Esophagus squamous epithelium (tissue), 4 donors: ENCODE measurements at regions not wholly inside any gene's neighbourhood (a gene's known extent, or its start where the extent isn't known, plus 50 kb on each side); places are given as distances from the start of the nearest gene placed in this dataset.

Experiments used
- CTCF ChIP-seq, 6 experiments: fragments of 450-650 bp in 4 of 6; fragments of 200-600 bp in 2 of 6; sonication (generic) in 2 of 6; IDR thresholded peaks; one replicate each; pipeline ENCODE4 v1.5.1; 2016 to 2019; ENCODE audit warnings: antibody characterized with exemption in 6 of 6, mild to moderate bottlenecking in 4 of 6, moderate library complexity in 4 of 6
- POLR2A ChIP-seq, 4 donors: fragments of 450-650 bp; IDR thresholded peaks; one replicate each; pipeline ENCODE4 v1.6.1; 2017; ENCODE audit warnings: antibody characterized with exemption in 4 of 4, mild to moderate bottlenecking in 4 of 4, moderate library complexity in 3 of 4

GRCh38 chr3:194970066-194970465 is 284.4 kb downstream of the FAM43A start:
- no peak for TF ChIP-seq CTCF (IDR thresholded peaks at IDR 0.05)
- TF ChIP-seq POLR2A (IDR thresholded peaks at IDR 0.05) = no peak
